H7 (cell line): ENCODE measurements at regions not wholly inside any gene's neighbourhood (a gene's known extent, or its start where the extent isn't known, plus 50 kb on each side); places are given as distances from the start of the nearest gene placed in this dataset.

Experiments used
- DNase-seq: peaks from one replicate; pipeline ENCODE4 v3.0.0; 2012
- H3K27me3 ChIP-seq: 2 replicates; pipeline ENCODE4 v1.6.0; 2011; ENCODE audit warnings: mild to moderate bottlenecking, low read length; ENCODE audit not compliant: control insufficient read depth, insufficient read depth
- H3K36me3 ChIP-seq: replicated peaks from 2 replicates; pipeline ENCODE4 v1.5.1; 2011; ENCODE audit warnings: low read length; ENCODE audit not compliant: control insufficient read depth, insufficient read depth
- H3K4me3 ChIP-seq: 2 replicates; pipeline ENCODE4 v1.5.1; 2011; ENCODE audit warnings: low read depth, mild to moderate bottlenecking, control low read depth, low read length, moderate library complexity; ENCODE audit not compliant: insufficient read depth

DNA sequence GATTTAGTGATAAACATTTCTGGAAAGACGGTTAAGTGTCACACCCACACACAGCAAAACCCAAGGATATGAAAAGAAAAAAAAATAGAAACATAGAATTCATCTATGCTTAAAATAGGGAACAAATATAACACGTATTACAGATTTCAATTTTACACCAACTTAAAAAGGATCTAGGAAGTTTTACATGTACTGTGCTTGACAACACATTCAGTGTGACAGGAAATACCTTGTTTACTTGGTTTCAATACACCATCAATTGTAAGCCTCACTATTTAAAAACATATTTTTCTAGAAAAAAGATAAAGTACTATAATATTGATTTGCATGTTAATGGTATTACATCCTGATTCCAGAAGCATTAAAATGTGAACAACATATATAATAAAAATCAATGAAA, 77.0 kb upstream of the SPRY1 start:
- DNase-seq, result no peak
- no peak overlapping the region for H3K4me3 ChIP-seq
- H3K36me3 ChIP-seq, result no peaks in the 10 kb centered on the region
- no peaks in the 10 kb centered on the region for H3K27me3 ChIP-seq

DNA sequence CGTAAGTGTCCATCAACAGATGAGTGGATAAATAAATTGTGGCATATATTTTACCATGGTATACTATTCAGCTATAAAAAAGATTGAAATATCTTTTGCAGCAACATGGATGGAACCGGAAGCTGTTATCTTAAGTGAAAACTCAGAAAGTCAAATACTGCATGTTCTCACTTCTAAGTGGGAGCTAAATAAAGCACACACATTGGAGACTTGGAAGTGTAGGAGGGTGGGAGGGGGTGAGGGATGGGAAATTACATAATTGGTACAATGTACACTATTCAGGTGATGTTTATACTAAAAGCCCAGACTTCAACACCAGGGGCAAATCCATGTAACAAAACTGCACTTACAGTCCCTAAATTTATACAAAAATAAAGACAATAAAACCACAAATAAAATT, 72.6 kb upstream of the SPRY1 start:
- H3K4me3 ChIP-seq, result no peak overlapping the region
- no peak for DNase-seq
- no peaks in the 10 kb centered on the region for H3K27me3 ChIP-seq
- H3K36me3 ChIP-seq, result no peaks in the 10 kb centered on the region

DNA sequence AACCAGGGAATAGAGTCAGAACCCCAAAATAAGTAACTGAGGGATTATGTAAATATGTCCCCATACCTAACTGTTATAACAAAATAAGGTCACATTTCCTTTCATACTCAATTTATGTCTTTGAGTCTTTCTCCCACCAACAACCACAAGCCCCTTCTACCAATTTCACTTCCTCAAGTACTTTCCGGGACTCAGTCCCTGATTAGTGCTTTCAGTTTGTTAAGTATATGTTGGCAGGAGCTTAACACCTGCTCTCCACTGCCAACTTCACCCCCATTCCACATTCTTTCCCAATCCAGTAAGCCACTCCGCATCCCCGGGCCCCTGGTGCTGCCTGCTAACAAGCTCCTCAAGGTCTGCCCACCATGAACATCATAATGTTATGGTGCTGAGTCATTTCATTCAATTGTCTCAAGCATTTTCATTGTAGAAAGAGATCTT, 71.3 kb upstream of the SPRY1 start:
- Histone ChIP-seq H3K36me3 (no peaks in the 10 kb centered on the region), H3K27me3 (no peaks in the 10 kb centered on the region), H3K4me3 (no peak overlapping the region)
- no peak for DNase-seq

DNA sequence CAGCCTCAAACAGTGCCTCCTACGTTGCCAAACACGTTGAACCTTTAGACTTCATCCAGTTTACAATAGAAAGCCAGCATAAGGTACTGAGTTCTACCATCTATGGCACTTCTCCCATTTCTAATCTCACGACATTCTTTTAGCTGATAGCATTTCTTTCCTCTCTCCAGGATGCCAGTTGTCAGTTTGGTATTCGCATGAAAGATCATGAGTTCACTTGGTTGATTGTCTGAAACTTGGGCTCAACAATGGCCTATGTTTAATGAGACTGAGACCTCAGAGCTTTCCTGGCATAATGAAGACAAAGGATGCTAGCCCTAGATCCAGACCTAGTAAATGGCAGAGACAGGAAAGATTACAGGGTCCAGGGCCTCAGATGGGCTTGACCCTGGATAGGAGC, 69.2 kb upstream of the SPRY1 start:
- Histone ChIP-seq H3K27me3 (no peaks in the 10 kb centered on the region), H3K36me3 (no peaks in the 10 kb centered on the region), H3K4me3 (no peak overlapping the region)
- no peak for DNase-seq

- no peak overlapping the region for H3K4me3 ChIP-seq
These were observed 68.7 kb upstream of the SPRY1 start for GRCh38 chr4:123327846-123328429.

DNA sequence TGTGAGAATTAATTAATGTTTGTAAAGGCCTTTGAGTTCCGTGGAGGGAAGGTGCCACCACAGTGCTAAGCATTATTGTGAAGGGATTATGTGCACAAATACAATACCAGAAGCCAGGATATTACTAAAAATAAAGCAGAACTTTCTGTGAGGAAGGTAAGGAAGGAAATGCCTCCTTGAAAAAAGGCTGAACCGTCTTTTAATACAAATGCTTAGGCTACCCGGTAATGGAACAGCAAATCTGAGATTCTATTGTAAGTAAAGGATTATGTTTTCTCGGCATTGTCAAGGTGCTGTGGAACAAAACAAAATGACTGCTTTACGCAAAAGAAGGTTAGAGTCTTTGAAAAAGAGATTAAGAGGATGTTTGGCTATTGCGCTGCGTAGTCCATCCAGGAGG, 57.9 kb upstream of the SPRY1 start:
- no peaks in the 10 kb centered on the region; the same call in 1 of the 2 replicates for H3K27me3 ChIP-seq
- no peak overlapping the region for H3K4me3 ChIP-seq
- no peaks in the 10 kb centered on the region for H3K36me3 ChIP-seq
- DNase-seq, result no peak

More at GRCh38 chr4:123327846-123328429, 68.7 kb upstream of the SPRY1 start:
- Histone ChIP-seq H3K36me3 (no peaks in the 10 kb centered on the region), H3K27me3 (no peaks in the 10 kb centered on the region)
- DNase-seq, result no peak

DNA sequence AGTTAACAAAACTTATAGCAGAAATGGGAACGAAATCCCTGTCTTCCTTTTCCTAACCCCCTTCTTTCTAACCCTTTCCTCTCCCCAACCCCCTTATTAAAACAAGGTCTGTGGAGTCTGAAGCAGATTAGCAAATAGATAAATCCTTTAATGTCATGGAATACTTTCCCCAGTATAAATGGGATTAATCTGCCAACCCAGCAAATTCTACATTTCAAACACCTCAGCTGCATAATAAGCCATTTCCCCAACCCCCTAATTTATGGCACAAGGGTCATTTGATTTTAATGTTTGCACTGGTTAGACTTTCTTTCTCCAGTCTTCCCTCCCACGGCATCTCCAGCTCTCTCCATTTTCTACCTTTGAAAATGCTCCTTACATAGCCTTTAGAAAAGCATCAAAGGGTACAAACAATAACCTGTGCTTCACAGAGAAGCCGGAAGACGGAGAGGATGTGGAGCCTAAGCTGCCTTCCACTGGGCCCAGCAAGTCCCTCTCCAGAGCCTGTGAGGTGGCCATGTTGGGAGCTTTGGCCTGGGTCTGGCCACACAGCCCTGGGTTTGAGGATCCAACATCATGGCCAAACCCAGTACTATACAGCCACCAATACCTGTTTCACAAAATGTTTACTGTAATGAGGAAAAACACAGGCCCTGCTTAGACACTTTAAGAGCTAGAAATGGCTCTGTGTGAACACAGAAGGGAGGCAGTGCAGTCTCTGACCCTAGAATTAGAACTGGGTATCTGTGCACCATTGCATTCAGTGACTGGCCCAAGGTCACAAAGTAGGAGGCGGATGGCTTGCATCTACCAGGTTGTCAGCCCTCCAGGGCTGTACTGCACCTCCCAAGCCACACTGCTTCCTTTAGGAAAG, 56.9 kb upstream of the SPRY1 start:
- DNase-seq, result no peak
- no peaks in the 10 kb centered on the region for H3K36me3 ChIP-seq
- no peaks in the 10 kb centered on the region; the same call in 1 of the 2 replicates for H3K27me3 ChIP-seq
- no peak overlapping the region for H3K4me3 ChIP-seq

DNA sequence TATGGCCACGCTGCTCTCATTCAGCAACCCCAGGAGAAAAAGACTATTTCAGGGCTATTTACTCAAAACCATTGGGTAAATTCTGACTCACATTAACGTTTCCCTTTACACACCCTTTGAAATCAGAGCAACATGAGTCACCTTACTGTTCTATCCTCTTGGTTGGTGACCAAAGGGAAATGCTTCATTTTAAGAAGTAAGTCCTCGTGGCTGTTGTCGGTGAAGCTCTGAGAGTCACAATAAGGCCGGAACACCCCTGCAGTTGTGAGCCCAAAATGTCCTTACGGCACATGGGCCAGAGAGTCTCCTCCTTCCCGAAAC, 56.3 kb upstream of the SPRY1 start:
- no peaks in the 10 kb centered on the region; the same call in 1 of the 2 replicates for H3K27me3 ChIP-seq
- no peak overlapping the region for H3K4me3 ChIP-seq
- H3K36me3 ChIP-seq, result no peaks in the 10 kb centered on the region
- DNase-seq, result no peak

GRCh38 chr4:123342498-123342897, 54.1 kb upstream of the SPRY1 start:
- DNase-seq, result no peak
- Histone ChIP-seq H3K27me3 (no peaks in the 10 kb centered on the region; the same call in 1 of the 2 replicates), H3K36me3 (no peaks in the 10 kb centered on the region), H3K4me3 (no peak overlapping the region)

DNA sequence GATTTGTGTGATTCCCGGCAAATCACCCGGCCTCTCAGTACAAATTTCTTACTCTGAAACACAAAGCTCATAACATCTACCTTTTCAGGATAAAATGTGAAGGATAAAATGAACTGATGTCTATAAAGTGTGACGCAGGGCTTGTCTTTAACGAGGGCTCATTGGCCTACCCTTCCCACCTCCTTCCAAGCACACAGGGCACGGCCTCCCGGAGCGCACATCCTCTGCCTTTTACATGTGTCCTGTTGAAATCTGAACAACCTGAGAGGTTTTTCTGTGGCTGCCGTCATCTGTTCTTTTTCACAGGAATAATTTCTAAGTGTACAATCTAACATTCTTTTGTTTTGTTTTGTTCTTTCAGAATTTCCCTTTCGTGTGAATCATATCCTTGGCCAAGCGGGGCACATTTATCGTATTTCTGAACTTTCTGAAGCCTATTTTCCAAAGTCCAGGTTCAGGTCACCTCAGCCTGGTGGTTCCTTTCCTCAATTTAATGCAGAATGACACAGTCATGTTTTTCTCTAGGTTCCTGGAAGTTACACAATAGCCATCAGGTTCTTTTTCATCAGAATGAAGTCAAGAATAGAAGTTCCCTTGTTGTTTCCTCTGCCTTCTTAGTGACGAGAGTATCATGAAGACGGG, 53.1 kb upstream of the SPRY1 start:
- DNase-seq, result no peak
- Histone ChIP-seq H3K27me3 (no peaks in the 10 kb centered on the region; the same call in 1 of the 2 replicates), H3K36me3 (no peaks in the 10 kb centered on the region), H3K4me3 (no peak overlapping the region)

- no peak overlapping the region for H3K4me3 ChIP-seq
- no peak for DNase-seq
- no peaks in the 10 kb centered on the region for H3K36me3 ChIP-seq
- H3K27me3 ChIP-seq, result no peaks in the 10 kb centered on the region; the same call in 1 of the 2 replicates
These were observed 51.3 kb upstream of the SPRY1 start for GRCh38 chr4:123345137-123345934.

- H3K27me3 ChIP-seq, result no peaks in the 10 kb centered on the region; the same call in 1 of the 2 replicates
These were observed 50.7 kb upstream of the SPRY1 start for GRCh38 chr4:123345935-123346300.

GRCh38 chr4:123346330-123346940, 50.2 kb upstream of the SPRY1 start:
- no peak overlapping the region for H3K4me3 ChIP-seq
- no peak for DNase-seq
- no peaks in the 10 kb centered on the region; the same call in 1 of the 2 replicates for H3K27me3 ChIP-seq
- H3K36me3 ChIP-seq, result no peaks in the 10 kb centered on the region

More at GRCh38 chr4:123345935-123346300, 50.7 kb upstream of the SPRY1 start:
- DNase-seq, result no peak
- H3K4me3 ChIP-seq, result no peak overlapping the region
- no peaks in the 10 kb centered on the region for H3K36me3 ChIP-seq
